ENCODE measurements at regions not wholly inside any gene's neighbourhood (a gene's known extent, or its start where the extent isn't known, plus 50 kb on each side); places are given as distances from the start of the nearest gene placed in this dataset.

- Histone ChIP-seq H3K4me1 (no peaks in the 10 kb centered on the region), H3K9me3 (no peaks in the 10 kb centered on the region), H3K27ac (no peak overlapping the region), H3K4me3 (replicated peaks in 1 of 3) (no peak overlapping the region), H3K36me3 (no peaks in the 10 kb centered on the region), H3K27me3 (no peaks in the 10 kb centered on the region)
- DNase-seq = no peak
- TF ChIP-seq CTCF (IDR thresholded peaks at IDR 0.05) = no peak
- TF ChIP-seq POLR2A (IDR thresholded peaks at IDR 0.05) = no peak
- 17 to 18% methylated on average over 20 of the region's 20 CpGs for WGBS, 2 donors
- intact Hi-C loops (cut with DNase I) = no loop called here
Observed at GRCh38 chr16:86300746-86301481, 209.4 kb upstream of the FOXF1 start.

DNA sequence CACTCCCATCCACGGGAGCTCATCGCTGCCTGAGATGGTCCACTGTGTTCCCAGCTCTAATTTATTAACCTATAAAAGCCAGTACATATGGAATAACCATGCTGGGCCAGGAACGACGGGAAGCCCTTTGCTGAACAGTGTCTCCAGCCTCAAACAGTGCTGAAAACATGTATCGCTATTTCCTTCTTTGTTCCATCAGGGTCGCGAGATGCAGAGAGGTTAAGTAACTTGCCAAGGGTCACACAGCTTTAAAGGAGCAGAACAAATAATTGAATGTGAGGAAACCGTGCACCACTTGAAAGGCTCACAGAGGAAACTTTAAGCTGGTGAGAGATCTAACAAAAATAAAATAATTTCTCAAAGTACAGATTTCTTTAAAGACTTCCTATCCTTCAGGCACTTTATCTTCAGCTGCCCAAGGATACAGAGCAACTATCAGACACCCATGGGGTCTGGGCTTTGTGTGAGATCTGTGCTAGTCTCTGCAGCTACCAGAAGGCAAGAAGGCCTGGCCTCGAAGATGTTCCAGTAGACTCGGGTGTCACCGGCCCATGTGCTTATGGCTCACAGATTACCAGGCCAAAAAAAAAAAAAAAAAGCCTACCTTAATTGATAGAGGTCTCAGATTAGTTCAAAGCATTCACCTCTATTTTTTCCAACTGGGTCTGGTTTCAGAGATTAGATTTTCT lies 207.8 kb upstream of the FOXF1 start:
- no peaks in the 10 kb centered on the region for H3K4me1 ChIP-seq
- no peaks in the 10 kb centered on the region for H3K36me3 ChIP-seq
- no peaks in the 10 kb centered on the region for H3K9me3 ChIP-seq
- no peak overlapping the region for H3K27ac ChIP-seq
- intact Hi-C loops (cut with DNase I) = no loop called here
- no peak for TF ChIP-seq CTCF (IDR thresholded peaks at IDR 0.05)
- no peak for TF ChIP-seq POLR2A (IDR thresholded peaks at IDR 0.05)
- H3K4me3 ChIP-seq (replicated peaks in 1 of 3) = no peak overlapping the region
- DNase-seq = no peak
- no peaks in the 10 kb centered on the region for H3K27me3 ChIP-seq
- 83 to 84% methylated on average over 11 of the region's 11 CpGs for WGBS, 2 donors

GRCh38 chr16:86303787-86304678 lies 206.3 kb upstream of the FOXF1 start:
- TF ChIP-seq CTCF (IDR thresholded peaks at IDR 0.05) = no peak
- Histone ChIP-seq H3K36me3 (no peaks in the 10 kb centered on the region), H3K4me3 (replicated peaks in 1 of 3) (no peak overlapping the region), H3K9me3 (no peaks in the 10 kb centered on the region), H3K4me1 (no peaks in the 10 kb centered on the region), H3K27ac (peak overlapping the region; percentile 44 to 70 (median 68)), H3K27me3 (no peaks in the 10 kb centered on the region)
- DNase-seq = peak in 1 of 2 donors; percentile 11
- intact Hi-C loops (cut with DNase I) = no loop called here
- WGBS, 2 donors = 43 to 47% methylated on average over 24 to 28 of the region's 41 CpGs

GRCh38 chr16:86304868-86305267 lies 205.5 kb upstream of the FOXF1 start:
- 83 to 88% methylated on average over 2 of the region's 2 CpGs for WGBS, 2 donors
- H3K4me1 ChIP-seq = no peaks in the 10 kb centered on the region
- no peak overlapping the region for H3K27ac ChIP-seq
- intact Hi-C loops (cut with DNase I) = no loop called here
- no peaks in the 10 kb centered on the region for H3K9me3 ChIP-seq
- DNase-seq = no peak
- H3K27me3 ChIP-seq = no peaks in the 10 kb centered on the region
- TF ChIP-seq CTCF (IDR thresholded peaks at IDR 0.05) = no peak
- no peak for TF ChIP-seq POLR2A (IDR thresholded peaks at IDR 0.05)
- H3K36me3 ChIP-seq = no peaks in the 10 kb centered on the region
- H3K4me3 ChIP-seq (replicated peaks in 1 of 3) = no peak overlapping the region
